ENCODE measurements at regions not wholly inside any gene's neighbourhood (a gene's known extent, or its start where the extent isn't known, plus 50 kb on each side); places are given as distances from the start of the nearest gene placed in this dataset.
"Not testable (repeated sequence)": the region's sequence is repeated elsewhere in the genome, so short reads cannot be mapped to it uniquely, and the experiment has no call there.

- no peak for DNase-seq
These were observed 59.3 kb downstream of the BTBD3 start for GRCh38 chr20:11976966-11977365.

GRCh38 chr20:11978496-11978895 lies 60.8 kb downstream of the BTBD3 start:
- DNase-seq = no peak

- DNase-seq = no peak
These were observed 61.8 kb downstream of the BTBD3 start for GRCh38 chr20:11979306-11979990.

- no peak for DNase-seq
These were observed 62.6 kb downstream of the BTBD3 start for GRCh38 chr20:11980263-11980662.

GRCh38 chr20:11981366-11981947 lies 63.8 kb downstream of the BTBD3 start:
- DNase-seq = no peak

DNA sequence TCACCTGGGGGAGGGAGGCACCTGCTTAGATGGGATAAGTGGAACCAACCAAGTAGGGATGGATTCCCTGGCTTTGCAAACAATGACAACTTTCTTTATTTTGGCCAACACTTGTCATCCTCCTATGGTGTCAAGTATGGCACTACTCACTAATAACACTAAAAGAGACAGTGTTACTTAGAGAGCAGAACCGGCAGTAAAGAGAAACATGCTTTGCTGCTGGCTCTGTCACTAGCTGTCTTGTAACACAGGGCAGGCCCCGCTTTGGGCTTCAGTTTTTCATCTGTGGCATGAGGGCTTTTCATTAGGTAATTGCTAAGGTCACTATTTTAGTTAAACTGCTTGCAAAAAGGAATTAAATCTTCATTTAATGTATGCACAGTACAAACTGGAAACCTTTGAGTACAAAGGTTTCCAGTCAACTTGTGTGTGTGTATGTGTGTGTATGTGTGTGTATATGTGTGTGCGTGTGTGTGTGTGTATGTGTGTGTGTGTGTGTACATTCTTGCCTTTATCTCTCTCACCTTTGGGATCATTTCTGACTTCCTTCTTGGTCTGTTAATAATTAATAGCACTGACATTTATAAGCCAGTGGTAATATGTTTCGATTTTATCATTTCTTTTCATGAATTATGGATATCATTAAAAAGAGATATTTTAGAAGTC lies 64.7 kb downstream of the BTBD3 start:
- DNase-seq = no peak

- DNase-seq = no peak
These were observed 65.3 kb downstream of the BTBD3 start for GRCh38 chr20:11982955-11983470.

DNA sequence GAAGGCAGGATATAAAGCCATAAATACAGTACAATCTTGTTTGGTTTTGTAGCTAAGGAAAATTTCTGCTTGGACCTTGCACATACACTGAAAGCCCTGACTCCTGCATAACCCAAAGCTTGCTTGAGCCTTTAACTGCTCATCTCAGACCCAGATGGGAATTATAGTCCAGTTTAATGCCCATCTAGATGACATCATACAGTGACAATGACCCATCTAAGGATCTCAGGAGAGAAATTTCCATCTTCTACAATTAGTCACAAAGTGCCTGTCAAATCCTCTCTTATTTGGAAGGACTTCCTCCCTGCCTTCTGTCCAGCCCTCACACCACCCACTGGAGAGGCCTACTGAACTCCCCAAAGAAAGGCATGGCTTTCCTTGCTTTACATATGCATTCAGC lies 69.3 kb downstream of the BTBD3 start:
- no peak for DNase-seq

DNA sequence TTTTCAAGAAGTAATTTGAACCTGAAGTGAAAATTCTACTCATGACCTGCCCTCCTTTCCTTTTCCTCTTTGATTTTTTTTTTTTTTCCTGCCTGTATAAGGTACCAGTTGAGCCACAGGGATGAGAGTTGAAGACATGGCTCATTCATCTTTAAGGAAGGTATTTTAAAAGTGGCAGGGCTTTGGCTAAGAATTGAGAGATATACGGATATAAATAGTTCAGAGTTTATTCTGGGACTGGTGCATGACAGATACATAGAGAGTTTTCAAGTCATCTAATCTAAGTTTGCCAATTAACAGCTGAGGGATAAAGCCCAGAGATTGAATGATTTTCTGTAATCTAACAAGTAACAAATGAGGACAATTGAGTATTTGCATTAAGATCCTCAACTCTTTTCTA lies 69.8 kb downstream of the BTBD3 start:
- no peak for DNase-seq

- no peak for DNase-seq
These were observed 71.5 kb downstream of the BTBD3 start for GRCh38 chr20:11989018-11989771.

DNA sequence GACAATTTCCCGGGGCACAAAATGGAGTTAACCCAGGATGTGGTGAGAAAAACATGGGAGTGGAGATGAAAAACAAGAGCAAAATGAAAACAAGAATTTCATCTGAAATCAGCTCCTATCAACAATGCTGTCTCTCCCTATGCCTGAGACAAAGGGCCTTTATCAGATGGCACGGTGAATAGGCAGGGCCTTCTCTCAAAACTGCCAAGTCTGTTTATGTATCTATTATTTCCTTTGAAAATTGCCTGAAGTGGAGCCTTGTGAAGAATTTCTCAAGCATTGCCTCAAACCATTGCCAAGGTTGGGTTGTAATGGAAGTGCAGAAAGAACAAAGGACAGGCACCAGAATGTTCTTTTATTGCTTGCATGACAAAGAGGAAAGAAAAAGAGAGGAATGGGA lies 74.7 kb downstream of the BTBD3 start:
- no peak for DNase-seq

DNA sequence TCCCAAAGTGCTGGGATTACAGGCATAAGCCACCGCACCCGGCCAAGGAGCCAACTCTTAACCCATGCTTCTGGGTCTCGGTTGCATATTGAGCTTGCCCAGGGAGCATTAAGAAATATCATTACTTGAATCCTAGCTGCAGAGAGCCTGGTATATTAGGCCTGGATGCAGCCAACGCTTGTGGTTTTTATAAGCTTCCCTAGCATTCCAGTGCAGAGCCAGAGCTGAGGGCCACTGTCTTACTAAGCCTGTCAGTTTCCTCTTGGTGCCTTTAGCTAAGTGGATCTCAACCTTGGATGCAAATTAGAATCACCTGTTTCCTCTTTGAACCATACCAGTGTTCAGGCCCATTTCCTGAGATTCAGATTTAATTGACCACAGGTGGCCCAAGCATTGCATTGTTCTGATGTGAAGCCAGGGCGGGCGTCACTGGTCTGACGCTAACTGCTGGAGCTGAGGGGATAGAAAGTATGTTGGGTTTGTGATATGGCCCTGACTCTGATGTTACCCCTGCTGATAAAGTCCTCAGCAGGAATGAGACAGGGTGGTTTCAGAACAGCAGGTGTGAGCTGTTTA lies 76.3 kb downstream of the BTBD3 start:
- DNase-seq = no peak

- peak; percentile 63 for DNase-seq
These were observed 78.3 kb downstream of the BTBD3 start for GRCh38 chr20:11995805-11996567.

GRCh38 chr20:12004776-12005175 lies 87.1 kb downstream of the BTBD3 start:
- DNase-seq = not testable (repeated sequence)

DNA sequence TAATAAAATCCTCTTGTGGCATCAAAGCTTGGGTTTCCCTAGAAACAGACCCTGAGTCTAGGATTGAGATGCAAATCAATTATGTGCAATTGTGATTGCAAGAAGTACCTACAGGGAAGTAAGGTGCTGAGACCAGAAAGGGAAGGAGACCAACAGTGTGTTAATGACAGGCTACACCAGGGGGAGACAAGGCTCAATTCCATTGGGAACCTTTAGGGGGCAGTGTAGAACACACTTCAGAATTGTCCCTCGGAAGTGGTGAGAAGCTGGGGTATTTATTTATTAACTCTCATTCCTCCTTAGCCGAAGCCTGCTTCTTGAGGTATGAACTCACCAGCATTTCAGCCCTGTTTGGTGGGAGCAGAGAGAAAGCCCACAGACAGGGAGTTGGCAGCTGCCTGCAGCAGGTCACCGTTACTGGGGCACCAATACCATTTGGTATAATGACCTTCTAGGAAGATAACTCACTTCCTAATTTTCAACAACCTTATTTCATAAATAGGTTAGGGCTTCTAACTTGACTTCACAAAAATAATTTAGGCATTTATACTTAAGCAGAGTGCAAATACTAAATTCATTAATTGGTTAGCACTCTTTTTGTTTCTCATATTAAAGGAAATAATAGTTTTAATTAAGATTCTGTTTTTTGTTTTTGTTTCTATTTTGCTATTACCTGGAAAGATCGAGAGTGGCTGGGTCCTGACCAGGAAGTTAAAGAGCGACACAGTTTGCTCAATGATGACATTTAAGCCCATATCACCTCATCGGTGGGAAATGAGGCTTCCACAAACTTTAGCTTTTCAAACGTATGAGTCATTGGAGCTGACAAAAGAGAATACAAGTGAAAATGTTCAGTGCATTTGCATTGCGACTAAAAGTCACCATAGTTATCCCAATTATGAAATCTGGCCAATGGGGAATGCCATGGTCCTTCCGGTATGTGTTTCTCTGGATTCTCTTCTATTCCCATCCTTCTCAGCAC lies 94.8 kb downstream of the BTBD3 start:
- DNase-seq = no peak

DNA sequence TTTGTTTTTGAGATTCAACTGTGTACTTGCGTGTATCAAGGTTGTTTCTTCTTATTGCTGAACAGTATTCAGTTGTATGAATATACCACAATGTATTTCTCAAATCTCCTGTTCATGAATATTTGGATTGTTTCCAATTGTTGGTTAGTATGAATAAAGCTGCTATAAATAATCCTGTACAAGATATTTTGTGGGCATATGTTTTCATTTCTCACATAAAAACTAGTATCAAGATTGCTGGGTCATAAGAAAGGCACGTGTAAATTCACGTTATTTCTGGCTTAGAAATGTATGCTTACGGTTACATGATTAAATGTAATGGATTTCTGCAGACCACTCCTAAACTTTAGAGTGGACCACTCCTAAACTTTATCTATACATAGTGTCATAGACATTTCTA lies 96.6 kb downstream of the BTBD3 start:
- no peak for DNase-seq

- DNase-seq = no peak
These were observed 97.0 kb downstream of the BTBD3 start for GRCh38 chr20:12014736-12015135.

DNA sequence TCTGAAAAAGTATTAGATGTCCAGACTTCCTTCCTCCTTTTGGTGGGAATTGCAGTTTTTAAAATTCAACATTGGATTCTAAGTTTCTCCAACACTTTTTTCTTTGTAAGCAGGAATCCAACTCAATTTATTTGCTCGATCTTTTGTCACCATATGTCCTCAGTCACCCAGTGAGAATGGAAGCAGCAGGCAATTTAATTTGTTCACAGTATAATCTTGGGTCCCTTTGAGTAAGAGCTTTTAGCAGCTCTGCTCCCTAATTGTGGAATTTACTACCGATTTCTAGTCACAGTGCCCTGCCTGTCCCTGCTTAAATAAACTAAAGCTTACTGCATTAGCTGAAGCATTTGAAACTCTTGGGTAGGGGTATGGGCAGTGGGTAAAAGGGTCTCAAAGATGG lies 98.6 kb downstream of the BTBD3 start:
- no peak for DNase-seq

DNA sequence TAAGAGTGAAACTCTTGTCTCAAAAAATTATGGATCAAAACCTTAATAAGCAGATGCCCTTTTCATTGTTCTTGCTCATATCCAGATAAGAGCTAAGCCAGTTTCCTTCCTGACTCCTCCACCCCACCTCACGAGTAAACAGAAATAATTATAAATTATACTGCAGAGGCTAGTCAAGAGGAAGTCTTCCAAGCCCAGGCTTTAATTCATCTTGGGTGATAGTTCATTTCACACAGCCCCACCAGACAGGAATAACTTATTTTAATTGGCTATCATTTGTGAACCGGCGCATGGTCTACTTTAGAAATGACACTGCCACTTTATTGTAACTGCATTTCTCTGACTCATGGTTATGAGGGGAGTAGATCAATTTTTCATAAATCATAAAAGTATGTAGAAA lies 102.0 kb downstream of the BTBD3 start:
- no peak for DNase-seq

DNA sequence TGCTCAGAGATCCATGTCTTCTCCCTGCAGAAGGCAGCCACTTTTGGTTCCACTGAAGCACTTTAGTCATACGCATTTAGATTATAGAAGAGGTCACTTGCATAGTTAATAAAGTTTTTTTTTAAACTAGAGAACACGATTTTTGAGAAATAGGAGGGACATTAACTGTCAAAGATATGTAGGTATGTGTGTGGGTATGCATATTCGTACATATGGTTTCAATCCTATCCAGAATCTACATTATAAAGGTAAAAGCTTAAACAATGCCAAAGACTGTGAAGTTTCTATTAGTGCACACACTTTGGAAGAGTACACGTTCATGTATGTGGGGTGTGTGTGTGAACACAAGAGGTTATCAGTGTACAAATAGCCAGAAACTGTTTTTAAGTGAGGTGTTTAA lies 103.2 kb downstream of the BTBD3 start:
- DNase-seq = no peak

- DNase-seq = no peak
These were observed 104.4 kb downstream of the BTBD3 start for GRCh38 chr20:12022126-12022525.
